ENCODE measurements at regions not wholly inside any gene's neighbourhood (a gene's known extent, or its start where the extent isn't known, plus 50 kb on each side); places are given as distances from the start of the nearest gene placed in this dataset.

GRCh38 chr1:195071461-195071860 is 1536.8 kb downstream of the KCNT2 start:
- DNase-seq (ENCODE audit: low read depth in 3 of 3): no peak

GRCh38 chr1:195065437-195065836 is 1542.8 kb downstream of the KCNT2 start:
- no peak for DNase-seq (ENCODE audit: low read depth in 3 of 3)

DNA sequence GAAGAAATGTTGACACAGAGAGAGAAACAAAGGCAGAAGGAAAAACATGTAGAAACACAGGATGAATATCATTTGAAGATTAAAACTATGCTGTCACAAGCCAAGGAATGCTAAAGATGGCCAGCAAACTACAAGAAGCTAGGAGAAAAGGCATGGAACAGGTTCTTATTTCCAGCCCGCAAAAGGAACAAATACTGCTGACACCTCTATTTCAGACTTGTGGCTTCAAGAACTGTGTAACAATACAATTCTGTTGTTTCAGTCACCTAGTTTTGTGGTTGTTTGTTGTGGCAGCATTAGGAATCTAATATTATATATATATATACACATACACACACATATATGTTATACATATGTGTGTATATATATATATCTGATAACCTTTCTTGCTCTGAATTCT is 1543.9 kb downstream of the KCNT2 start:
- no peak for DNase-seq (ENCODE audit: low read depth in 3 of 3)

- DNase-seq (ENCODE audit: low read depth in 3 of 3): no peak
Measured at GRCh38 chr1:195054217-195054687, 1554.0 kb downstream of the KCNT2 start.

DNA sequence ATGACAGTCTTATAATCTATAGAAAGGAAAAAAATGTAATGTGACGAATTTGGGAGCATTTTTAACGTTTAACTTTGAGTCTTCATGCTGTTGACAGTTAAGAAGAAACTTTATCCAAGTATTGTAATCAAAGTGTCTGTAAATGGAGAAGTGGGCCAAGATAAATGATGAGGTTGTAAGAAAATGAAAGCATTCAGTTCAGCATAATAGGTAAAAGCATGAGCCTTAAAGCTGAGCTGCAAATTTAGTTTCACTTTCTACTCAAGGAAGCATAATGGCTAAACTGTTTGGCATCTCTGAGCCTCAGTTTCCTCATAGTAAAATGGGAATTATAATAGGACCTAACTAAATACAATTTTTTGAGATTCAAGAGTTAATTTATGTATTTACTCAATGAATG is 1554.8 kb downstream of the KCNT2 start:
- DNase-seq (ENCODE audit: low read depth in 3 of 3): no peak

DNA sequence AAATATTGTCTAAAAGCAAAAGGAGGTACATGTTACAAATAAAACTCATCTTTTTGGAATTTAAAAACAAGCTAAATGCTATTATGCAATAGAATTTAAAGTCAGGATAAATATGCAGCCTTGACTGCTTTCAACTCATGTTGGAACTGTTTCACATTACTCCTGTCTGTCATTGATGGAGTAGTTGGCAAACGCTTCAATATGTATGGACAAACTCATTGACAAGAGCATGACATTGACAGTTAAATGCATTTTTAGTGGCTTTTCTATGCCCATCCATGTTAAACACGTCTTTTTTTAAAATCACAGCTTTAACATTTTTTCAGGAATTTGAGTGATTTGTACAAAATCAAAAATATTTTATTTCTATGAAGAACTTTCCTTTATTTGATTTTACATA is 1560.5 kb downstream of the KCNT2 start:
- no peak for DNase-seq (ENCODE audit: low read depth in 3 of 3)

GRCh38 chr1:195045072-195045471 is 1563.2 kb downstream of the KCNT2 start:
- DNase-seq (ENCODE audit: low read depth in 3 of 3): no peak

DNA sequence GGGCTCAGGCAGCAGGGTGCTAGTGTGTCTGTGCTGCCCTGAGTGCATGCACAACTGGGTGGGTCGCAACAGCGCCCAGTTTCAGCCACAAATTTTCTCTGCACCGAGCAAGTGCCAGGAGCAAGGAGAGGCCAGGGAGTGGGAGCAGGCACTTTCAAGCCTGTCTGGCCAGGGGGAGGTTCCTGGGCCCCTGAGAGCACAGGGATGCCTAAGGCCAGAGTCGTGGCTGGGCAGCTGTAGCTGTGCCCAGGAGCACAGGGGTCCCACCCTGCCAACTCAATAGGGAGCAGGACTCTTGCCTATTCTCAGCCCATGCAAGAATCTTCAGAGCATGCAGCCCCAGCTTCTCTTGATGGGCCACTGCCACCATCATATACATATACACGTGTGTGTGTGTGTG is 1577.4 kb downstream of the KCNT2 start:
- DNase-seq (ENCODE audit: low read depth in 3 of 3): no peak

DNA sequence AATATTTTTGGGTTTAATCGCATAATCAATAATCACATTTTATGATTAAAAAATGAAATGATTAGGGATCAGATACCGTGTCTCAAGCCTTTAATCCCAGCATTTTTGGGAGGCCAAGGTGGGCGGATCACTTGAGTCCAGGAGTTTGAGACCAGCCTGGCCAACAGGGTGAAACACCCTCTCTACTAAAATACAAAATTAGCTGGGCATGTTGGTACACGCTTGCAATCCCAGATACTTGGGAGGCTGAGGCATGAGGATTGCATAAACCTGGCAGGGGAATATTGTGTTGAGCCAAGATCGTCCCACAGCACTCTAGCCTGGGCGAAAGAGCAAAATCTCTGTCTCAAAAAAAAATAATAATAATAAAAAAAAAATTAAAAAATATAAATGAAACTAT is 1581.4 kb downstream of the KCNT2 start:
- DNase-seq (ENCODE audit: low read depth in 3 of 3): no peak

GRCh38 chr1:195019385-195019784 is 1588.9 kb downstream of the KCNT2 start:
- no peak for DNase-seq (ENCODE audit: low read depth in 3 of 3)

DNA sequence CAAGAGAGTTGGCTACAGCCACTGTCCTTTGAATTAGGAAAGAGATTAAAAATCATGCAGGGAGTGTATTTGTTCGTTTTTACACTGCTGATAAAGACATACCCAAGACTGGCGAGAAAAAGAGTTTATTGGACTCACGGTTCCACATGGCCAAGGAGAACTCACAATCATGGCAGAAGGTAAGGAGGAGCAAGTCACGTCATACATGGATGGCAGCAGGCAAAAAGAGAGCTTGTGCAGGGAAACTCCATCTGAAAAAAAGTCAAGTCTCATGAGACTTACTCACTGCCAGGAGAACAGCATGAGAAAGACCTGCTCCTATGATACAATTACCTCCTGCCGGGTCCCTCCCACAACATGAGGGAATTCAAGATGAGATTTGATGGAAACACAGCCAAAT is 1595.2 kb downstream of the KCNT2 start:
- no peak for DNase-seq (ENCODE audit: low read depth in 3 of 3)

DNA sequence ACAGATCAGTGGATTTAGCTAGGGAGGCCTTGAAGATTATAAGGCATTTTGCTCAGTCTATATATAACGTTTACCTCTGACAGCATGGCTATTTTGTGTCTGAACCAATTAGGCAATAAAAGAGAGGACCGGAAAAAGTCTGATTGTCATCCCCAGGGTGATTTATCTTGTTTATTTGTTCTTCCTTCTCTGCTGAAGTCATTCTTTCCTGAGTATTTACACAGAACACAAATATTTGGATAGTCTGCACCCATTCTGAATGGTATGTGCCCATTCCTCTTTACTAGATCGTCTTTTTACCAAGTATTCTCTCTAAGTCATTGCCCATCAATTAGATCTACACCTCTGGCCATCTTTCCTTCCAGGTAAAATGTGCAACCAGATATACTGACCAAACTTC is 1602.9 kb downstream of the KCNT2 start:
- DNase-seq (ENCODE audit: low read depth in 3 of 3): no peak

DNA sequence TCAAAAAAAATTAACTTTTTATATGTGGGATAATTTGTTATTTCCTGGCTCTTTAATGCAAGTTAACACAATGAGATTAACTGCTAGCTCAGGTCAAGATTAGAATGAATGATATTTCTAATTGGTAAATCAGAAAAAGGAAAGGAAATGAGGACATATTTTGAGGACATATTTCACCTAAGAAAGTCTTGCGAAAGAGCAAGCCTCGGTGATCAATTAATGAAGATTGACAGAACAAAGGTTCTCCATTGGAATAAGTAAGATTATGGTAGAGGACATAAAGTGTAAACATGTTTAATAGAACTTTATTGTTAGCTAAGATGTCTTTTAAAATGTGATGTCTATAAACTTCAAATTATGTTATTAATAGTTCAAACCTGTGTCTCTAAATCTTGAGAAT is 1617.8 kb downstream of the KCNT2 start:
- no peak for DNase-seq (ENCODE audit: low read depth in 3 of 3)

GRCh38 chr1:194975913-194976312 is 1632.3 kb downstream of the KCNT2 start:
- DNase-seq (ENCODE audit: low read depth in 3 of 3): no peak

GRCh38 chr1:194968916-194969315 is 1639.3 kb downstream of the KCNT2 start:
- DNase-seq (ENCODE audit: low read depth in 3 of 3): no peak

GRCh38 chr1:194959795-194960194 is 1648.4 kb downstream of the KCNT2 start:
- no peak for DNase-seq (ENCODE audit: low read depth in 3 of 3)

DNA sequence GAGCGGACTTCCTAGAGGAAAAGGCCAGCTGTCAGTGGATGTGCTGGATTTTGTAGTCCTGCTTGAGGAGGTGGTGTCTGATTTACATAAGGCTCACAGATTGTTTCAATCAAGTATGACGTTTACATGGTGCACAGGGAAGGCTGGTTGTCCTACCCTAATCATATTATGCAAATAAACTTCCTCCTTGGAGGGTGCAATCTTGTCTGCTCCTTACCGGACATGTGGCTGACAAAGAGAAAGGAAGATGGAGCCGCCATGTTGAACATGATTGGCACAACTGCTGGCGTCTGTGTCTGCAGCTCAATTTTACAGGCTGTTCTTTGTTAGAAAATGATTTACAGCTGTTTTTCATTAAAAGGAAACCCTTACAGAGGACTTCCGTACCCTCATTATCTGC is 1656.1 kb downstream of the KCNT2 start:
- DNase-seq (ENCODE audit: low read depth in 3 of 3): no peak

- DNase-seq (ENCODE audit: low read depth in 3 of 3): no peak
Measured at GRCh38 chr1:194950584-194950983, 1657.7 kb downstream of the KCNT2 start.

GRCh38 chr1:194940336-194941030 is 1667.8 kb downstream of the KCNT2 start:
- no peak for DNase-seq (ENCODE audit: low read depth in 3 of 3)

DNA sequence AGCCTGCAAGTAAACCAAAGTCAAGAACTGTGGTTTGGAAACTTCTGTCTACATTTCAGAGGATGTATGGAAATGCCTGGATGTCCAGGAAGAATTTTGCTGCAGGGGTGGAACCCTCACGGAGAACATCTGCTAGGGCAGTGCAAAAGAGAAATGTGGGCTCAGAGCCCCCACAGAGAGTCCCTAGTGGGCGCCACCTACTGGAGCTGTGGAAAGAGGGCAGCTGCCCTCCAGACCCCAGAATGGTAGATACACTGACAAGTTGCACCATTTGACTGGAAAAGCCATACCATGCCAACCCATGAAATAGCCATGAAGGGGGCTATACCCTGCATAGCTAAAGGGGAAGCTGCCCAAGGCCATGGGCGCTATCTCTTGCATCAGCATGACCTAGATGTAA is 1672.4 kb downstream of the KCNT2 start:
- DNase-seq (ENCODE audit: low read depth in 3 of 3): no peak

- DNase-seq (ENCODE audit: low read depth in 3 of 3): no peak
Measured at GRCh38 chr1:194931166-194931565, 1677.1 kb downstream of the KCNT2 start.

- DNase-seq (ENCODE audit: low read depth in 3 of 3): no peak
Measured at GRCh38 chr1:194930132-194930531, 1678.1 kb downstream of the KCNT2 start.

DNA sequence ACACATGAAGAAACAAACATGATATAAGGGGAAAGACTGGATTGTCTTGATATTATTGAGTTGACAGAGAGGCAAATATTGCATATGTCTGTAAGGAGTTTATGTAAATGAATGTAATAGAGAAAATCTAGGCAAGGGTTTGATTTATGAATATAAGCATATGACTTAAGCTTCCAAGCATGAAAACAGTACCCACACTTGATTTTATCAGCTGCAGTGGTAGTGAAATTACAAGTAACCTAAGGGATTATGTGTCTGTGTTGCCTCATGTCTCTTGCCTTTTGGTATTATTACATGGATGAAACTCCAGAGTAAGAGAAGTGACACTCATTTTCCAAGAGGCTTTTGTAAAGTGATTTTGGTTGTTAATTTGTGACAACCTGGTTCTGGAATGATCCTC is 1678.9 kb downstream of the KCNT2 start:
- DNase-seq (ENCODE audit: low read depth in 3 of 3): no peak

DNA sequence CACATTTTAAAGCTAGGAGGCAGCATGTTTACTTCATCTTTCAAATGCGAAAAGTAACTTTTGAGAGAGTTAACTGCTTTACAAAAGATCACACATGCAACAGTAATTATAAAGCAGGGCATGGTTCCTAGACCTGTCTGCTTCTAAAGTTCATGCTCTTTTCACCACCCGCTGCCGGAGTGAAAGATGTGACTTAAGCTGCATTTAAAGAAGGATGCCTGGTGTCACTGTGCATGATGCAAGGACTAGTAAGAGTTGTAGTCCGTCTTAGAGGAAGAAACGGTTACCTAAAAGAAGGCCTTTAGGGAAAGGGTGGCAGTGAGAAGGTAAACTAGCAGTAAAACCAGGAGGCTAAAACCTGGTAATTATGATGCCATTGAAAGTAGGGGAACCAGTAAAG is 1689.1 kb downstream of the KCNT2 start:
- DNase-seq (ENCODE audit: low read depth in 3 of 3): no peak
